Middle frontal gyrus (tissue), 1 donor: ENCODE measurements at regions not wholly inside any gene's neighbourhood (a gene's known extent, or its start where the extent isn't known, plus 50 kb on each side); places are given as distances from the start of the nearest gene placed in this dataset.

Experiments used
- DNase-seq: peaks from one replicate; pipeline ENCODE4 v3.0.0-alpha.2; 2015; ENCODE audit warnings: low spot score; ENCODE audit errors: extremely low spot score

GRCh38 chr9:129272348-129273025 is 94.4 kb upstream of the IER5L start:
- no peak for DNase-seq

- no peak for DNase-seq
These were observed 92.9 kb upstream of the IER5L start for GRCh38 chr9:129270903-129271431.

- DNase-seq: no peak
These were observed 92.1 kb upstream of the IER5L start for GRCh38 chr9:129270205-129270604.

GRCh38 chr9:129267141-129267540 is 89.1 kb upstream of the IER5L start:
- no peak for DNase-seq

GRCh38 chr9:129266536-129266935 is 88.5 kb upstream of the IER5L start:
- DNase-seq: no peak

GRCh38 chr9:129264388-129264787 is 86.3 kb upstream of the IER5L start:
- DNase-seq: no peak

- DNase-seq: no peak
These were observed 85.8 kb upstream of the IER5L start for GRCh38 chr9:129263836-129264235.

- no peak for DNase-seq
These were observed 84.2 kb upstream of the IER5L start for GRCh38 chr9:129262261-129262660.

- peak; percentile 39 for DNase-seq
These were observed 81.3 kb upstream of the IER5L start for GRCh38 chr9:129259375-129259774.

GRCh38 chr9:129258823-129259301 is 80.8 kb upstream of the IER5L start:
- no peak for DNase-seq

- DNase-seq: peak; percentile 82
These were observed 80.2 kb upstream of the IER5L start for GRCh38 chr9:129258124-129258822.

GRCh38 chr9:129256959-129257713 is 79.1 kb upstream of the IER5L start:
- DNase-seq: no peak

GRCh38 chr9:129254566-129255287 is 76.7 kb upstream of the IER5L start:
- DNase-seq: no peak

GRCh38 chr9:129253803-129254381 is 75.8 kb upstream of the IER5L start:
- DNase-seq: no peak

GRCh38 chr9:129252937-129253802 is 75.1 kb upstream of the IER5L start:
- DNase-seq: no peak

- DNase-seq: no peak
These were observed 72.7 kb upstream of the IER5L start for GRCh38 chr9:129250786-129251185.

GRCh38 chr9:129247285-129248153 is 69.5 kb upstream of the IER5L start:
- no peak for DNase-seq

- no peak for DNase-seq
These were observed 67.2 kb upstream of the IER5L start for GRCh38 chr9:129245276-129245675.

GRCh38 chr9:129242971-129243561 is 65.0 kb upstream of the IER5L start:
- no peak for DNase-seq
